MCF 10A (cell line): ENCODE measurements at regions not wholly inside any gene's neighbourhood (a gene's known extent, or its start where the extent isn't known, plus 50 kb on each side); places are given as distances from the start of the nearest gene placed in this dataset.

ENCODE experiments used
- BruUV-seq: library from RNA; stranded (reverse); fragments of 400-500 nt; replicated peaks from 2 replicates; lab custom pipeline; 2021; lab: Mats Ljungman, UMichigan
- CTCF ChIA-PET: fragments of 300-600 bp; sonication (Branson Sonifier 250); formaldehyde crosslinking; extraction: SDS; loops from one replicate; lab custom pipeline; 2021; ENCODE audit warnings: antibody characterized with exemption, inconsistent platforms; lab: Yijun Ruan, JAX
- POLR2A ChIA-PET: fragments of 300-600, 350-650 bp; sonication (Branson Sonifier 250); formaldehyde crosslinking; extraction: SDS; loops from one replicate; lab custom pipeline; 2020; ENCODE audit warnings: antibody characterized with exemption, inconsistent platforms; lab: Yijun Ruan, JAX
- DNase-seq: peaks from one replicate; pipeline ENCODE4 v3.0.0-alpha.2; 2018; ENCODE audit not compliant: unreplicated experiment
- H3K27ac Mint-ChIP-seq: one replicate; pipeline ENCODE4 v1.8.0; 2022; ENCODE audit warnings: mild to moderate bottlenecking, low read depth, mixed read lengths; ENCODE audit not compliant: unreplicated experiment
- H3K27me3 Mint-ChIP-seq: one replicate; pipeline ENCODE4 v1.8.0; 2022; ENCODE audit warnings: mixed read lengths; ENCODE audit not compliant: insufficient read depth, unreplicated experiment
- H3K36me3 Mint-ChIP-seq: one replicate; pipeline ENCODE4 v1.8.0; 2022; ENCODE audit warnings: mild to moderate bottlenecking, moderate library complexity, mixed read lengths; ENCODE audit not compliant: insufficient read depth, unreplicated experiment
- H3K4me1 Mint-ChIP-seq: one replicate; pipeline ENCODE4 v1.8.0; 2022; ENCODE audit warnings: mixed read lengths; ENCODE audit not compliant: insufficient read depth, unreplicated experiment
- H3K4me3 Mint-ChIP-seq: one replicate; pipeline ENCODE4 v1.8.0; 2022; ENCODE audit warnings: mild to moderate bottlenecking, moderate library complexity, mixed read lengths; ENCODE audit not compliant: unreplicated experiment
- H3K9me3 Mint-ChIP-seq: one replicate; pipeline ENCODE4 v1.8.0; 2022; ENCODE audit warnings: mixed read lengths; ENCODE audit not compliant: unreplicated experiment
- CTCF ChIP-seq: fragments of 200-600 bp; IDR thresholded peaks from one replicate; pipeline ENCODE4 v1.8.0; 2022; ENCODE audit warnings: antibody characterized with exemption, mild to moderate bottlenecking; ENCODE audit not compliant: unreplicated experiment
- intact Hi-C: fragments of 100-400 bp; cut with micrococcal nuclease; formaldehyde crosslinking; loops from 2 replicates; pipeline ENCODE4 v1.14.1; 2022

GRCh38 chr7:68166525-68166924, 1169.9 kb downstream of the TYW1 start:
- H3K4me1 Mint-ChIP-seq, result no peaks in the 10 kb centered on the region
- no peak for DNase-seq
- H3K27ac Mint-ChIP-seq, result no peak overlapping the region
- TF ChIP-seq CTCF, result no peak
- intact Hi-C loops, result no loop called here
- POLR2A ChIA-PET, result no interaction called here
- no TSS peak for BruUV-seq
- no peak overlapping the region for H3K4me3 Mint-ChIP-seq
- CTCF ChIA-PET, result interaction anchor here (0.6 kb wide), 1 partner anchor 9 kb away, joined by 3 read pairs; no protein-coding TSS in a partner anchor
- no peaks in the 10 kb centered on the region for H3K27me3 Mint-ChIP-seq
- H3K9me3 Mint-ChIP-seq, result peaks cover 39% of the 10 kb centered on the region
- H3K36me3 Mint-ChIP-seq, result no peaks in the 10 kb centered on the region

- no peak for TF ChIP-seq CTCF
- intact Hi-C loops, result no loop called here
- no peaks in the 10 kb centered on the region for H3K27me3 Mint-ChIP-seq
- H3K27ac Mint-ChIP-seq, result no peak overlapping the region
- no peaks in the 10 kb centered on the region for H3K4me1 Mint-ChIP-seq
- no peaks in the 10 kb centered on the region for H3K36me3 Mint-ChIP-seq
- POLR2A ChIA-PET, result no interaction called here
- DNase-seq, result no peak
- H3K4me3 Mint-ChIP-seq, result no peak overlapping the region
- peaks cover 28% of the 10 kb centered on the region for H3K9me3 Mint-ChIP-seq
- no TSS peak for BruUV-seq
- CTCF ChIA-PET, result no interaction called here
Observed at GRCh38 chr7:68173513-68173912, 1176.9 kb downstream of the TYW1 start.

- Mint-ChIP-seq H3K36me3 (no peaks in the 10 kb centered on the region), H3K27me3 (no peaks in the 10 kb centered on the region), H3K27ac (no peak overlapping the region), H3K4me3 (no peak overlapping the region), H3K4me1 (no peaks in the 10 kb centered on the region), H3K9me3 (peaks cover 44% of the 10 kb centered on the region)
- ChIA-PET CTCF (no interaction called here), POLR2A (no interaction called here)
- peak; percentile 9 for DNase-seq
- intact Hi-C loops, result no loop called here
- TF ChIP-seq CTCF, result no peak
- no TSS peak for BruUV-seq
Observed at GRCh38 chr7:68176974-68177373, 1180.3 kb downstream of the TYW1 start.

GRCh38 chr7:68180761-68181160, 1184.1 kb downstream of the TYW1 start:
- Mint-ChIP-seq H3K4me1 (no peaks in the 10 kb centered on the region), H3K4me3 (no peak overlapping the region), H3K9me3 (peaks cover 34% of the 10 kb centered on the region), H3K36me3 (no peaks in the 10 kb centered on the region), H3K27ac (no peak overlapping the region), H3K27me3 (no peaks in the 10 kb centered on the region)
- no peak for TF ChIP-seq CTCF
- no TSS peak for BruUV-seq
- POLR2A ChIA-PET, result interaction anchor here (0.6 kb wide), 1 partner anchor 28 kb away, joined by 3 read pairs; no protein-coding TSS in a partner anchor
- intact Hi-C loops, result no loop called here
- CTCF ChIA-PET, result interaction anchor here (0.6 kb wide), 1 partner anchor 279 kb away, joined by 3 read pairs; no protein-coding TSS in a partner anchor
- DNase-seq, result no peak
